Left forelimb (tissue), 1 donor: ENCODE measurements at regions not wholly inside any gene's neighbourhood (a gene's known extent, or its start where the extent isn't known, plus 50 kb on each side); places are given as distances from the start of the nearest gene placed in this dataset.

Experiments
- DNase-seq: peaks from one replicate; pipeline ENCODE4 v3.0.0-alpha.2; 2018; ENCODE audit warnings: low spot score

DNA sequence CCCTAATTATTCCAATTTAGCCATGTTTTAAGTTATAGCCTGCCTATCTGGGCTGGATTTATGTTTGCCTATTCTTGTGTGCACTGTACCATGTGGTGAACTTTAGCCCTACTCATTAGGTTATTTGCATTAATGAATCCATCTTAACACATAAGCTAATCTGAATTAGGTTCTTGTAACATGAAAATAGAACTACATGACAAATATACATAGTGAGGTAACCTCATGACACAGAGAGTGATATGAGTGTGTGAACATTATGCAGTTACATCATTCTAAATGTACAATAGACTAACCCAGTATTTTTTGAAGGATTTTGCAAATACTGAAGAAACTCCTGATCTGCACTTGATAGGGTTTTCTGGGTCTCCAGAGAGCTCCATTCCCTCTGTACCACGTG is 733.7 kb upstream of the CITED2 start:
- no peak for DNase-seq

DNA sequence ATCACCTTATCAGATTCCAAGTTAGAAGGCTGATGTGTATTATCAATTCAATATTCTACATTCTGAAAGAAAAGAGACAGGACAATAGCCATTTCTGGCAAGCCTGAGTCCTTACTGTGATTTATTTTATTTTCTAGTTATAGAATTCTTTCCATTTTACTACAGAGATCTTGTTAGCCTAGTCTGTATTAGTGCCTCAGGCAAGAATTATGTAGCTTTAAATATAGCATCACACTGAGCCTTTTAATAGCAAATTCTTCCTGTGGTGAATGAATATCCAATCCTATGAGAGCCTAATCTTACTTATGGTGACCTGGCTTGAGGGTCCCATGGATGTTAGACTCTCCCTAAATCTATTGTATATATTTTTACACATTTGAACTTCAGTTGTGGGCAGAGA is 732.8 kb upstream of the CITED2 start:
- no peak for DNase-seq

DNA sequence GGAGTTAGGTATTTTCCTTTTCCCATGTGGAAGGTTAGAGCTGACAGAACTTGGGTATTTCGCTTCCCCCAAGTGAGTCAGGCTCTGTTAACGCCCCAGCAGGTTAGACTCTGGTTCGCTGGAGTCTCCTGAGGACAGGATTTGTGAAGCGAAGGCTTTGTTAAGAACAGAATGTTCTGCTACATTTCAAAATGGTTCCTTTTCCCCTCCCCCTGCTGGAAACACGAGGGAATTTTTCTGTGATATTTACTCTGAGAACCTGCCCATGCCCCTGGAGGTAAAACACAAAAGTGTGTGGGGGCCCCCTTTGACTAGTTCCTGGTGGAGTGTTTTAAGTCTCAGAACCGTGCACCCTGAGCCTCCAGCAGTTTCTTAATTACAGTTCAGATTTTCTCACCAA is 731.4 kb upstream of the CITED2 start:
- no peak for DNase-seq

DNA sequence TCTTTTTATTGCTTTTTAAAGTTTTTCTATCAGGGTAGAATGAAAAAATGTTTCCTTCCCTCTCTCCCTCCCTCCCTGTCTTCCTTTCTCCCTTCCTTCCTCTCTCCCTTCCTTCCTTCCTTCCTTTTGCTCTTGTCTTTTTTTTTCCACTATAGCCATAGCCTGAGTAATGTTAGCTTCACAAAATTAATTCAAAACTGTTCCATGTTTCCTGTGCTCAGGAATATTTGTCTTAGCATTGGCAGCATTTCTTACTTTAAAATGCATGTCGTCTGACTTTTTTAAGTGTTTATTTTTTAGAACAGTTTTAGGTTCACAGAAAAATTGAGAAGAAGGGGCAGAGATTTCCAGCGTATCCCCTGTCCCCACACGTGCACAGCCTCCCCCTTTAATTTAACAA is 730.8 kb upstream of the CITED2 start:
- no peak for DNase-seq

DNA sequence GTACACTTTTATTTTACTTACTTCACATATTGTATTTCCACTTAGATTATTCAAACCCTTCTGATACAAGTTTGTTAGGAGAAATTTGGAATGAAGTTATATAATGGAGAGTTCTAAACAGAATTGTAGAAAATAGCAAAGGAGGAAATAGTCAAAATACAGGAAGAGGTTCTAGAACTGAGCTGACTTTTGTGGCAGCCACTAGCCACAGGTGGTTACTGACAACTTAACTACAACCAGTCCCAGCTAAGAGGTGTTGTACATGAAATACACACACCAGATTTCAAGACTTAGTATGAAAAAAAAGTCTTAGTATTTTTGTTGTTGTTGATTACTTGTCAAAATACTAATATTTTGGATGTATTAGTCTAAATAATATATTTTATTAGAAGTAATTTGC is 727.4 kb upstream of the CITED2 start:
- DNase-seq, result no peak

DNA sequence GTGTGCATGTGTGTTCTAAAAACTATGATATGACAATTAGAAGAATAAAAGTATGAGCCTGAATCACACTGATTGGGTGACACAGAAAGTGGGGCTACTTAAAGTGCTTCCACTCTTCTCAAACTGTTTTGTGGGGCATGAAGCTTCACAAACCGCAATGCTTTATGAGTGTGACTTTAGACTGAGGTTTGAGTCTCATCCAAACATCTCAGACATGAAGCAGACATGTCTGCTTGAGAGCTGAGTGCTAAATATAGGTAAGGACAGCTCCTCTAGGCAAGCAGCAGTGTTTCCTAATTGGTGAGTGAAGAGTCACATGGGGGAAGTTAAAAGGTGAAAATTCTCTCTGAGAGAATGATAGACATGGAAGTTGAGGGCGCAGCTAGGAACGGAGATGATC is 726.9 kb upstream of the CITED2 start:
- no peak for DNase-seq

DNA sequence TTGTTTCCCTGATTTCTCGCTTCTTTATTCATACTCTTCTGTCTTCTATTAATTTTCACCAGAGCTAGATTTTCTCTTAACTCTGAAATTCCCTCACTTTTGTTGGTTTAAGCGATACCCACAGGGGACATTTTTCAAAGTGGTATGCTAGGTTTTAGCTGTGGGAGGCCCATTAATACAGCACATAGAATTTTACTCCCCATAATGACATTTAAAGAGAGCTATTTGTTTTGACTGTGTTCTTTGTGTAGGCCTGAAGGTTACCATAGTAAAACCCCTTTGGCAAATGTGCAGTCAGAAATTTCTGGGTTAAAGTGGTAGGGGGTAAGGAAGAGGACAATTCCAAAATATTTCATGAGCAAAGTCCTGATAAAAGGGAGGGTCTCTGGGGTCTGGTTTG is 721.1 kb upstream of the CITED2 start:
- DNase-seq, result no peak

DNA sequence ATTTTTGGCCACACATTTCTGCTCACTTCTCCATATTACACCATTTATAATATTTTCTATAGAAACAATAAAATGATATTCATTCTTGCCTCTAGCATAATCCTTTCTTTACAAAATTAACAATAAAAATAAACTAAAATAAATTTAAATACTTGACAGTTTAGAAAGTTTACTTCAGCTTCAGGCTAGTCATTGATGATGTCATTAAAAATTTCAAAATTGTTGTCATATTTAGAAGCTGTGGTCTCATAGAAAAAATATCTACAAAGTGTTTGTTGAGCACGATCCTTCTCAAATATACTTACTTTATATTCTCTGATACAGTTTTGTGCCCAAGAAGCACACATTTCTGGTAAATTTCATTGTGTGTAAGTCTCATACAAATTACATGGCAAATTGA is 717.4 kb upstream of the CITED2 start:
- no peak for DNase-seq

DNA sequence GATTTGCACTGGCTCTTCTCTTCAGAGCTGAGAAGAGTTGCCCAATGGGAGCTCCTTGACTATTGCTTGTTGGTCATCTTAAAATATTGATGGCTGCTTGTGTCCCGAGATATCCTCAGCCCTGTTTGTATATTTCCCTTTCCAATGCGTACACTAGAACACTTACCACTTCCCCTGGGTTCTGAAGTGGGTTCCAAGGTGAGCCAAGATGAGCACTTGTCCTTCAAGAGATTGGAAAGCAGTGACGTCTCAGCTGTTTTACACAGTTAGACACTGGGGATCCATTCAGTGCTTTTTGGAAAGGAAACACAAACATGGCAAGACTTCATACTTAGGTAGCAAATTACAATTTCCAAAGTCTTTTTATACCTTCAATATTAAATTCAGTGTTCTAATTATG is 716.4 kb upstream of the CITED2 start:
- no peak for DNase-seq

DNA sequence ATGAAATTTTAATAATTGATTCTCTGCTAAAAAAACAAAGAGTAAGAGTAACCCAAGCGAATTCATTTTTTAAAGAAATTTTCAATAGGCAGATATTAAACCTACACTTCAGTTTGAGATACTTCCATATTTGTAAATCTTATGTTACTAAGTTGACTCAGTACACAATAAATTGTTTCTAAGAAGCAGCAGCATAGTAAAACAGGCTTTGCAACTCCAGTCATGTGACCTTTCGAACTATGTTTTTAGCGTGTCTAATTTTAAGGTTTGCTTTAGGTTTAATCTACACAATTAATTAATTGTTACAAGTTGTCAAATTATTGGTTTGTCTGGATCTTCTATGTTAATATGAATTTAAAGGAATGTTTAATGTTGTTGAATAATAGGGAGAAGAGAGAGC is 708.9 kb upstream of the CITED2 start:
- DNase-seq, result no peak

DNA sequence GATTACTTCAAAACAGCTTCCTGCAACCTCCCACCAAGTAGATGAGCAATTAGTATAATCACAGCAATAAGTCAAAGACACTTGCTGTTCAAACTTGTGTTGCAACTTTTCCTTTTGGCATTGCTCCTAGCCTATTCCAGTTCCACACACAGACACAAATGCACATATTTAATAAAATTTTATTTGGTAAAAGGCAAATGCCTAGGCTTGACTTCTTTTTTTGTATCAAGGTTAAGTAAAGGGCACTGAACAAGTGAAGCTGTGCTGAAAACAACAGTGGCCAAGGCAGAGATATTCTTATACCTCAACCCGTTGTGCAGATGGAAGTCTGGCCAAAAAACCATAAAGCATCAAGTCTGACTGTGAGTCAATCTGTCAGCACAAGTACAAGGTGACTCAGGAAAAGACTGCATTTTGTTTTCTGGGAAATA is 708.4 kb upstream of the CITED2 start:
- no peak for DNase-seq

DNA sequence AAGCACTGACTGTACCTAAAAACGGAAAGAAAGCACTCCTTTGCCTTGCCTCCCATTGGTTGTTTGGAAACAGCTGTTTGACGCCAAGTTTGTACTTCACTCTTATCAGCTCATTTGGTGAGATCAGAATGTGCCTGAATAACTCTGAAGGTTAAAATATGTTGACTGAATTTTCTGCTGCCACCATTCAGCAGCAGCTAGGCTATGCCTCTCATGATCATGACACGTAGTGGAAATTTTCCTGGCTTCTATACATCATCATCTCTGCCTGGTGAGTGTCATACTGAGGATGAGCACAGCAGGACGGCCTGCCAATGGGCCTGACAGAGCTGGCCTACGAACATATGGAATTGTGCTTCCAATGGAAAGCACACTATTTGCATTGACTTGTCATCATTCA is 704.9 kb upstream of the CITED2 start:
- DNase-seq, result no peak

DNA sequence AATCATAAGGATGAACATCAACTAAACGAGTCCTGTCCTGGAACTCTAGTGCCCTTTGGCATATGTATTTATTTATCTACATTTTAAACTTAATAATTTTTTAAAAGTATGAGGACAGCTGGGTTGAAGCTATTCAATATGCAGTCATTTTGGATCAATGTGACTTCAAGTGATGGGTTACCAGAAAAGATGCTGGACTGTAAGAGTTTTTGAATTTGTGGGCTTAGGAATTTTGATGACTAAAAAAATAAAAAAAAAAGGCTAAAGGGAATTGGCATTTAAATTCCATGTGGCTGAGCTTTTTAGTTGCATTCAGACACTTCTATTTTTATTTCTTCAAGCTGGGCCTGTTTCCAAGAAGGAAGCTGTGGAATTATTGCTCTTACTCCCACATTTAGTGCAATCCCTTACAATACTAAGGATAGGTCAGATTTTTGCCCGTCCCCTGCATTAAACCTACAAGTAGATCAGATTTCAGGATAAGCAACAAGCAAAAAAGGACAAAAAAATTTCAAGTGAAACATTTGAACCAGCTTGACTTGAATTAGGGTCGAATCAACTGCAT is 704.2 kb upstream of the CITED2 start:
- DNase-seq, result no peak

DNA sequence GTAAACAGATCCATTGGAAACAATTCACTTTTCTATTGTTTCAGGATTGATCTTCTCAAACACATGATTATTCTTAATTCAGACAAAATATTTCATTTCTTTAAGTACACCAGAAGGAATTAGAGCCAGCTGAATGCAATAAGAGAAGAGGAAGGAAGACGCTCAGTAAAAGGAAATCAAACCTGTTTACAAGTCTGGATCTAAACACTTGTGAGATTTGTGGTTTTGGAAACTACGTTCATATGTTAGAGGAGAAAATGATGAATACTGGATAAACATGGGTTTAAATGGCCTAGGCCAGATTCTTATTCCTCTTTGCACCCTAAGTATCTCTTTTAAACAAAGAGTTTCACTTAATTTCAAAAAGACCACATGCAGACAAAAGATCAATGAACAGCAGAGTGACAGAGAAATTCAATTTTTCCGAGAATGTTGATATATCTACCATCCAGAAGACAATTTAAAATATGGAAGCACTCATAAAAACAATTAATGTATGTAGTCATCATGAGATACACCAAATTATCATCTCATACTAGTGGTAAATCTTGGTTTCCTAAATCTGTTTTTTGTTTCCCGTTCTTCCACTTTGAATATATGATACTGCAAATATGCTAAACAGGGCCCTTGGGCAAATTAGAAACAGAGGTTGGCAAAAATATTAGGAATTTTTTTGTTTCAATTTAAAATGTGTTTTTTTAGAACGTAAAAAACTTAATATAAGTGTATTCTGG is 703.5 kb upstream of the CITED2 start:
- DNase-seq, result no peak

DNA sequence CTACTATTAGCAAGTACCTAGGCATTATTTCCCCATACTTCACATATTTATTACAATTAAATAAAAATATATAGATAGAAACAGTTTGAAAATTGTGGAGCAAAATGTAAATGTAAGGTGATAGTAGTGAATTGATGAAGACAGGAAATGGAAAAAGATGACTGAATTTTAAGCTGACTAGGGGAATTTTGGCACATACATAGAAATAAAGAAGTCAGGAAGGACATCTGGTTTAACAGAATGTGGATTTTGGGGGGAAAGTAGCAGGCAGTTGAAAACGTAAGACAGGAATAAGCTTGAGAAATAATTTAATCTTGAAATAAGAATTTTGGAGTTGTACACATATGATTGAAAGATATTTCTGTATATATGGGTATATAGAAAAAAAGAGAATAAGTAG is 701.7 kb upstream of the CITED2 start:
- no peak for DNase-seq

DNA sequence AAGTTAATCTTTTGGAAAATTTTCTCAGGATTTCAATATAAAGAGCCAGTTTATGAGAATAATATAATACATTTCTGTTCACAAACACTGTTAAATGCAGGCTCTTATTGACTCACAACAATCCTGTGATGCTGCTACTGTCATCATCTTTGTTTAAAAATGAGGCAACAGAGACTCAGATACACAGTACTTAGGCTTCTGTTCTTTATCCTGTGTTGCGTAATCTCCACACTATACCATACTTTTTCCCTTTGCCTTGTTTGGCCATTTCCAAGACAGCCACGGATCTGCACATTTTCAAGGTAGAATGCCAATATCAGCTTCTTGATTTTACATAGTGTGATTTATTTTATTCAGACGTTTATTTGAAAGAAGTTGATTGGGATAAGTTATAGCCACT is 699.0 kb upstream of the CITED2 start:
- no peak for DNase-seq

DNA sequence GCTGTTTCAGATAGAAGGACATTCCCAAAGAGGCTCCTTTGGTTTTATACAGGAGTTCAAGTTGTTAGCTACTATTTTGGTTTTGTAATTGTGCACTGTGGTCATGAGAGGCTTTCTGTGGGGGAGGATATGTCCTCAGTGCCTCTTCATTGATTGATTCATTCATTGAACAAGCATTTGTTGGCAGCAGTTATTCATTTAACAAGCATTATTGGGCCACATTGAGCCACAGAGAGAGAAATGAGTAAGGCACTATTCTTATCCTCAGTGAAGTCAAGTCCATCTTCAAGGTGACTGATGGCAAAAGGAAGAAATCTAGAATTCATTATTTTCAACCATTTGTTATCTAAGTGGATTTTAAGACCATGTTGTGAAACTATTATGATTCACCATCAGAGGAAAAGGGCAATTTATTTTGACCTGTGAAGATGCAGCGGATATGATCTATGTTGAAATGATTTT is 697.2 kb upstream of the CITED2 start:
- DNase-seq, result no peak

DNA sequence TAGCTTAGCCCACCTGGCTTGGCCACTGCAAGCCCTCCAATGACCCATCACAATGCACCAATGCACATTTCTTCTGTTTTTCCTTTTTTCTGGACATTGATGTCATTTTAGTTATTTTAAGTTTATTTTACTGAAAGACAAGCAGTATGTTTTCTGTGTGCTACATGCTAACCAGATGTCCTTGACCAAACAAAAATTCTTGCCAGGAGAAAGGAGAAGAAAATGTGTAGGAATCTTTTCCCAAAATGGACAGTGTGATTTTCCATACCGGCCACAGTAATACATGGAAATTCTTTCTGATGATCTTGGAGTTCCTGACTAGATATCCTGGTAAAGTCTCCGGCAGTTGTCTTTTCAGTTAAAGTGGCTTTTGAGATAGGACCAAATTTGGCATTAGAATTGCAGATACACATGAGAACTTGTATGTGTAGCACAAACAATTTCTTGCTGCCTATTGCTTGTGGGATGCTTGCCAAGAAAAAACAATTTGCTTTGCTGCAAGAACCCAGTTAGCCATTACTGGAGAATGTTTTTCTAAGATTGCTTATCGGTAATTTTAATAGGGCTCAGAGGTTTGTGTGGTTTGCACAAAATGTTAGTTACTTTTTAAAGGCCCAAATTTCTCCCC is 696.5 kb upstream of the CITED2 start:
- DNase-seq, result no peak

DNA sequence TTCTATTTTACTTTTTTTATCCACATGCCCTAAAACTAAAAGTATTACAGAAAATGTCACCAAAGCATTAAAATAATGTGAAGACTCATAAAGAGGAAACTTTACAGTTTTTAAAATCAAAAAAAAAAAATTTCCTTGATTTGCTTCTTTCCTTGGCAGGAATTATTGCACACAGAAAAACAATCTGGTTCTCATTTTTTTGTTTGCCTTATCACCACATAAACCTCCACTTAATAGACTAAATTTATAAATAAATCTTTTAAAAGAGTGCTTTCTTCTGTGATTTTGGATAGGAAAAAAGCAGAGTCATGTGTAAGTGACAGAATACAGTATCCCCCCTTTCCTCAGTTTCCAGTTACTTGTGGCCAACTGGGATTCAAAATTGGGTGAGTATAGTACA is 695.1 kb upstream of the CITED2 start:
- DNase-seq, result no peak

DNA sequence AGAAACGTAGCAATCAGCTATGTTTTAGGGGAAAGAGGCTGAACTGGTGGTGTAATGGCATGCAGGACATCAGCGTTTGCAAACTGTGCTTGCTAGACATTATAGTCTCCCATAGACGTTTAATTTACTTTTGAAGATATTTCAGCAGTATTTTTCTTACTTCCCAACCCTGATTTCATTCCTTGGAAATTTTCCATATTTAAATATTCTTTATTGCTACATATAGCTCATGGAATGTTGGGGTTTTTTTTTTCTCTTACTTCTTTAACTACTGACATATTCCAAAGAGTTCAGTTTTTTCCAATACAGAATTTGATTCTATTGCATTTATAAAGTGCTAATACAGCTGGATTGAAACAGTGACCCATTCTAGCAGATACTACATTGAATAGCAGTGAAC is 694.4 kb upstream of the CITED2 start:
- DNase-seq, result no peak

DNA sequence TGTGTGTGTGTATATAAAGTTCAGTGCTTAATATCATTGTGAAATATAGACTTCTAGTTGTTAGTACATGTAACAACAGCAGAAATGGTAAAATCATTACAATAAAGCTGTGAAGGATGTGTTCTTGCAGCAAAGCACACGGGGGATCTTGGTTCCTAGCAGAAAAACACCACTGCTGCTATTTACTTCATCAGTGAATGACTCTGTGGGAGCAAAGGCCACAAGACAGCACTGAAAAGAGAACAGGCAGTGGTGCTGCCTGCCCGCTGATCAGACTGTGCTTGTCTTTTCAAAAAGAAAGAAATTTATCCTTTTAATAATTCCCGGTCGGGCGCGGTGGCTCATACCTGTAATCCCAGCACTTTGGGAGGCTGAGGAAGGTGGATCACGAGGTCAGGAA is 689.9 kb upstream of the CITED2 start:
- DNase-seq, result no peak

DNA sequence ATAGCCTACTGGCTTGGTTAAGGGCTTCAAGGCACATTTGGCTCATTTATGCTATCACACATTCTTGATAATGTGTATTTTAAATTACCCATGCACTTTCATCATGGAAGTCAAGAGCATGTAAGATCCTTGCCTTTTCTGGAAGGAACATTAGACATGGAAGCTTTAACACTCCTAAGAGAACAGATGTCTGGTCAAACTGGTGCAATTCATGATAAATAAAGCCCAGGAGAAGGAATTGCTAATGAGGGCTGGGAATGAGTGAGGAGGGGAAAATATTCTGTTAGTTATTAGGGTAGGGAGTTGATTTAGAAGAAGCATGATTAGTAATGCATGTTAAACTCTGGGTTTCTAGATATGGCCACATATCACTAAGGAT is 688.6 kb upstream of the CITED2 start:
- no peak for DNase-seq
